MCF 10A (cell line): ENCODE measurements at regions not wholly inside any gene's neighbourhood (a gene's known extent, or its start where the extent isn't known, plus 50 kb on each side); places are given as distances from the start of the nearest gene placed in this dataset.

Source experiments
- BruUV-seq: library from RNA; stranded (reverse); fragments of 400-500 nt; replicated peaks from 2 replicates; lab custom pipeline; 2021; lab: Mats Ljungman, UMichigan
- CTCF ChIA-PET: fragments of 300-600 bp; sonication (Branson Sonifier 250); formaldehyde crosslinking; extraction: SDS; loops from one replicate; lab custom pipeline; 2021; ENCODE audit warnings: antibody characterized with exemption, inconsistent platforms; lab: Yijun Ruan, JAX
- POLR2A ChIA-PET: fragments of 300-600, 350-650 bp; sonication (Branson Sonifier 250); formaldehyde crosslinking; extraction: SDS; loops from one replicate; lab custom pipeline; 2020; ENCODE audit warnings: antibody characterized with exemption, inconsistent platforms; lab: Yijun Ruan, JAX
- DNase-seq: peaks from one replicate; pipeline ENCODE4 v3.0.0-alpha.2; 2018; ENCODE audit not compliant: unreplicated experiment
- H3K27ac Mint-ChIP-seq: one replicate; pipeline ENCODE4 v1.8.0; 2022; ENCODE audit warnings: mild to moderate bottlenecking, low read depth, mixed read lengths; ENCODE audit not compliant: unreplicated experiment
- H3K27me3 Mint-ChIP-seq: one replicate; pipeline ENCODE4 v1.8.0; 2022; ENCODE audit warnings: mixed read lengths; ENCODE audit not compliant: insufficient read depth, unreplicated experiment
- H3K36me3 Mint-ChIP-seq: one replicate; pipeline ENCODE4 v1.8.0; 2022; ENCODE audit warnings: mild to moderate bottlenecking, moderate library complexity, mixed read lengths; ENCODE audit not compliant: insufficient read depth, unreplicated experiment
- H3K4me1 Mint-ChIP-seq: one replicate; pipeline ENCODE4 v1.8.0; 2022; ENCODE audit warnings: mixed read lengths; ENCODE audit not compliant: insufficient read depth, unreplicated experiment
- H3K4me3 Mint-ChIP-seq: one replicate; pipeline ENCODE4 v1.8.0; 2022; ENCODE audit warnings: mild to moderate bottlenecking, moderate library complexity, mixed read lengths; ENCODE audit not compliant: unreplicated experiment
- H3K9me3 Mint-ChIP-seq: one replicate; pipeline ENCODE4 v1.8.0; 2022; ENCODE audit warnings: mixed read lengths; ENCODE audit not compliant: unreplicated experiment
- intact Hi-C: fragments of 100-400 bp; cut with micrococcal nuclease; formaldehyde crosslinking; loops from 2 replicates; pipeline ENCODE4 v1.14.1; 2022
- TF ChIP-seq, protein P1 (sequence below): fragments of 200-600 bp; IDR thresholded peaks from one replicate; pipeline ENCODE4 v1.8.0; 2022; ENCODE audit warnings: antibody characterized with exemption, mild to moderate bottlenecking; ENCODE audit not compliant: unreplicated experiment

DNA sequence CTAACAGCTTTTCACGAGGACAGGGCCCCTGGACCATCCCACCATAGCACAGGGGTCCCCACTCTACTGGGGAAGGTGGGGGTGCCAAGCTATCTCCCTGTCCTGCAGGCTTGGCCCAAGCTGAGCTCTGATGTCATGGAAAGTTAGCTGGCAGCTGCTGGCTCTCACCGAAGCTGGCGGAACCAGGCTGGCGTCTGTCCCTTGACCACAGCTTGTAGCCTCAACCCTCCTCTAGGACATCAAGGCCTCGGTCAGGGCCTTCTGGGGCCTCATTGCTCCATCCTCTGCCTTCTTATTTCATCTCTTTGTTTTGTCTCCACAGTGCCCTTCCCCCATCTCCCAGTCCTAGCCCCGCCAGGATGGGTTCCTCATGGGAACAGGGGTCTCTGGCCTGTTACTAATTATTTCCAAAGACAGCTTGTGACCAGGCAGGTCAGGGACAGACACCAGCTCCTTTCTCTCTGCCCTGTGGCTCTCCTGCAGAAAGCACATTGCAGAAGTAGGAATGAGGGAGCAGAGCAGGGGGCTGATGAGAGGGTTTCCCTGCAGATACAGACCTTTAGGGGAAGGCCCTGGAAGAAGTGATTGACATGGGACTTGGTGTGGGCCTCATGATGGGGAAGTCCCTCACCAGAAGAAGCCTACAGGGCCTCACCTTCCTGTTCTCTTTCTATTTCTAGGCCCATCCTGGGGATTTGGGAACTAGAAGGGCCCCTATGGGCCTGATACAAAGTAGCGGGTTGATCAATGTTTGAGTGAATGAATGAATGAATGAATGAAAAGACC, 97.5 kb upstream of the ALX4 start:
- H3K27ac Mint-ChIP-seq = no peak overlapping the region
- TF ChIP-seq, protein P1, sequence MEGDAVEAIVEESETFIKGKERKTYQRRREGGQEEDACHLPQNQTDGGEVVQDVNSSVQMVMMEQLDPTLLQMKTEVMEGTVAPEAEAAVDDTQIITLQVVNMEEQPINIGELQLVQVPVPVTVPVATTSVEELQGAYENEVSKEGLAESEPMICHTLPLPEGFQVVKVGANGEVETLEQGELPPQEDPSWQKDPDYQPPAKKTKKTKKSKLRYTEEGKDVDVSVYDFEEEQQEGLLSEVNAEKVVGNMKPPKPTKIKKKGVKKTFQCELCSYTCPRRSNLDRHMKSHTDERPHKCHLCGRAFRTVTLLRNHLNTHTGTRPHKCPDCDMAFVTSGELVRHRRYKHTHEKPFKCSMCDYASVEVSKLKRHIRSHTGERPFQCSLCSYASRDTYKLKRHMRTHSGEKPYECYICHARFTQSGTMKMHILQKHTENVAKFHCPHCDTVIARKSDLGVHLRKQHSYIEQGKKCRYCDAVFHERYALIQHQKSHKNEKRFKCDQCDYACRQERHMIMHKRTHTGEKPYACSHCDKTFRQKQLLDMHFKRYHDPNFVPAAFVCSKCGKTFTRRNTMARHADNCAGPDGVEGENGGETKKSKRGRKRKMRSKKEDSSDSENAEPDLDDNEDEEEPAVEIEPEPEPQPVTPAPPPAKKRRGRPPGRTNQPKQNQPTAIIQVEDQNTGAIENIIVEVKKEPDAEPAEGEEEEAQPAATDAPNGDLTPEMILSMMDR = no peak
- intact Hi-C loops = no loop called here
- H3K36me3 Mint-ChIP-seq = no peaks in the 10 kb centered on the region
- H3K4me1 Mint-ChIP-seq = no peaks in the 10 kb centered on the region
- peaks cover 23% of the 10 kb centered on the region for H3K9me3 Mint-ChIP-seq
- H3K4me3 Mint-ChIP-seq = no peak overlapping the region
- BruUV-seq = no TSS peak
- DNase-seq = no peak
- peaks cover 44% of the 10 kb centered on the region for H3K27me3 Mint-ChIP-seq
- ChIA-PET POLR2A (interaction anchor here (1.4 kb wide), 1 partner anchor 15 kb away, joined by 4 read pairs; no protein-coding TSS in a partner anchor), CTCF (interaction anchor here (0.6 kb wide), 2 partner anchors 48 to 132 kb away, joined by 3 read pairs; no protein-coding TSS in a partner anchor)

DNA sequence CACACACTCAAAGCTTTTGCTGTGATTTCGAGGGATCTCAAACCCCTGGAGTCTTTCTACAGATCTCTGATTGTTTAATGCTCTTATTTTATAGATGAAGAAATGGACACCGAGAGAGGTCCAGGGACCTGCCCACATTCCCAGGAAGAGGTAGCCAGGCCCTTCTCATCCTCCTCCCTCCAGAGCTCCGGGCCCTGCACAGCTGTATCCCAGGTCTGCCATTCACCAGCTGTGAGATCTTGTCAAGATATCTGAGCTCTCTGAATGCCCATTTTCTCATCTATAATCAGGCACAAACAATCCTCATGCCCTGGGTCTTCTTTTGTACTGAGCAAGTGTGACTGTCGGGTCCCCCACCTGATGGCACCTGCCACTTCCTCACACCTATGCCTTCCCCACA, 98.2 kb upstream of the ALX4 start:
- ChIA-PET CTCF (interaction anchor here (0.6 kb wide), 1 partner anchor 9 kb away, joined by 4 read pairs; no protein-coding TSS in a partner anchor), POLR2A (no interaction called here)
- intact Hi-C loops = no loop called here
- no peaks in the 10 kb centered on the region for H3K4me1 Mint-ChIP-seq
- TF ChIP-seq, protein P1 = no peak
- no peaks in the 10 kb centered on the region for H3K36me3 Mint-ChIP-seq
- DNase-seq = no peak
- peaks cover 44% of the 10 kb centered on the region for H3K27me3 Mint-ChIP-seq
- no peak overlapping the region for H3K4me3 Mint-ChIP-seq
- BruUV-seq = no TSS peak
- H3K27ac Mint-ChIP-seq = no peak overlapping the region
- peaks cover 24% of the 10 kb centered on the region for H3K9me3 Mint-ChIP-seq

DNA sequence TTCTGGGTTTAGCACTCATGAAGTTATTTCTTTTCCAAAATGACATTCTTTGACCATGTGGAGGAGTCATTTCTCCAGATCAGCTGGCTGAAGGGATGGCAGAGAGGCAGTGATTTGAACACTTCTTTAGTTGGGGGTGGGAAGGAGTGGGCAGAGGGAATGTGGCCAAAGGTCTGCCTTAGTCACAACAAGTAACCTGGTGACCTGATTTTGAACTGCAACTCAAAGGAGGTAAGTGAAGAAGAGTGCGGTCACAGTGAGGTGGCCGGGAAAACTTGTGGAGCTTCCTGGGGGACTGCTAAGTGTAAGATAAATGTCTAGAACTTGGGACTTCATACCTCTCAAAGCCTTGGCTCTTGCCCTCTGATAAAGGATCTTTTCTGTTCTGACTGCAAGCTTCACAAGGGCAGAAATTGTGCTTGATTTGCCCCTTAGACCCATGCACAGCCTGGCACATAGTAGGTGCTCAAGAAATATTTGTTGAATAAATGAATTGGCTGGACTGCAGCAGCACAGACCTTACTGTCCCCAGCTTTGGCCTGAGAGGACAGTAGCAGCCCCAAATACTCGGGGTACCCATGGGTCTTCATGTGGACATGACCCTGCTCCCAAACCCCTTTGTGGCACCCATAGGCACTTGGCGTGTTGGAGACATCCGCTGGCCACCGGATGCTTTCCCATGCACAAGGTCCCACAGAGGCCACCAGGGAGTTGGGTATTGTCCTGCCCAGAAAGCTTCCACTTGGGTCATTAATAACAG, 99.0 kb upstream of the ALX4 start:
- POLR2A ChIA-PET = no interaction called here
- no TSS peak for BruUV-seq
- Mint-ChIP-seq H3K4me3 (no peak overlapping the region), H3K36me3 (no peaks in the 10 kb centered on the region), H3K27ac (no peak overlapping the region), H3K9me3 (peaks cover 24% of the 10 kb centered on the region), H3K27me3 (peaks cover 44% of the 10 kb centered on the region), H3K4me1 (no peaks in the 10 kb centered on the region)
- TF ChIP-seq, protein P1 = no peak
- CTCF ChIA-PET = interaction anchor here (0.6 kb wide), 1 partner anchor 10 kb away, joined by 4 read pairs; no protein-coding TSS in a partner anchor
- DNase-seq = no peak
- intact Hi-C loops = no loop called here
